ENCODE measurements at regions not wholly inside any gene's neighbourhood (a gene's known extent, or its start where the extent isn't known, plus 50 kb on each side); places are given as distances from the start of the nearest gene placed in this dataset.

- TF ChIP-seq CTCF (IDR thresholded peaks at IDR 0.05) (no peak), POLR2AphosphoS5 (IDR thresholded peaks at IDR 0.05) (no peak)
These were observed 127.0 kb upstream of the DUSP22 start for GRCh38 chr6:165263-165662.

All from breast epithelium (tissue), 3 donors.